ENCODE measurements at regions not wholly inside any gene's neighbourhood (a gene's known extent, or its start where the extent isn't known, plus 50 kb on each side); places are given as distances from the start of the nearest gene placed in this dataset.

DNA sequence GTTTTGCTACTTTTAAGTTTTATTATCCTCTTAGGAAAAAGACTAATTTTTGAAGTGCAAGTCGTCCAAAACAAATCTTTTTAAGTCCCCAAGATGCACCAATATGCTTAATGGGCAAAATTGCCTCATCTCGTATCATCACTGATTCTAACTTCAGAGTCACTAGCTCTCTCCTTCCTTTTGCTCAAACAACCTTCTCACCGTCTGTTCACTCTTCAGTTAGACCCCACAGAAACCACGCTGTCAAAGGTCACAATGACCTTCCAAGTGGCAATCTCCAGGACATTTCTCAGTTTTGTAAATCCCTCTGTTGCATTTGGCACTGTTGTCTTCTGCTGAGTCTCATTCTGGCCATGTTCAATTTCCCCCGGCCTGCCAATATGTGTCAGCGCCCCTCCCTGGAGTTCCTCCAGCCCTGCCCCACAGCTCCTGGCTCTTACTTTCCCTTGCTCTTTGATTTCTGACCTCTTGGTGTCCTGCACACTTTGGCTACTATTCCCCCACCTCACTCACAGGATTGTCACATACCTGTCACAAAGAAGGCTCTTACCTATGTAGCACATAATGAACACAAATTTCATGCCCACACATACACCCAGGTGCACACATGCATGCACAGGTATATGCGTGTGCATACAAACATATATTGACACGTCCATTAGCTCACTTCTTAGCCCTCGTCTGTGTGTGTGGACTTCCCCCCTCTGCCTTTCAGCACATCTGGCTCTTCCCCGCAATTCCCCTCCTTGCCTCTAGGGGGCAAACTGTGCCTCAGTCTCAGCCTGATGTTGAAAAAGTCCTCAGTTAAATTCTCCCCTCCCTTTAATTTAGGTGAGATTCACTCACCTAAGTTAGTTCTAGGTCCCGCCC lies 354.0 kb upstream of the DUSP10 start:
- TF ChIP-seq, protein P1, sequence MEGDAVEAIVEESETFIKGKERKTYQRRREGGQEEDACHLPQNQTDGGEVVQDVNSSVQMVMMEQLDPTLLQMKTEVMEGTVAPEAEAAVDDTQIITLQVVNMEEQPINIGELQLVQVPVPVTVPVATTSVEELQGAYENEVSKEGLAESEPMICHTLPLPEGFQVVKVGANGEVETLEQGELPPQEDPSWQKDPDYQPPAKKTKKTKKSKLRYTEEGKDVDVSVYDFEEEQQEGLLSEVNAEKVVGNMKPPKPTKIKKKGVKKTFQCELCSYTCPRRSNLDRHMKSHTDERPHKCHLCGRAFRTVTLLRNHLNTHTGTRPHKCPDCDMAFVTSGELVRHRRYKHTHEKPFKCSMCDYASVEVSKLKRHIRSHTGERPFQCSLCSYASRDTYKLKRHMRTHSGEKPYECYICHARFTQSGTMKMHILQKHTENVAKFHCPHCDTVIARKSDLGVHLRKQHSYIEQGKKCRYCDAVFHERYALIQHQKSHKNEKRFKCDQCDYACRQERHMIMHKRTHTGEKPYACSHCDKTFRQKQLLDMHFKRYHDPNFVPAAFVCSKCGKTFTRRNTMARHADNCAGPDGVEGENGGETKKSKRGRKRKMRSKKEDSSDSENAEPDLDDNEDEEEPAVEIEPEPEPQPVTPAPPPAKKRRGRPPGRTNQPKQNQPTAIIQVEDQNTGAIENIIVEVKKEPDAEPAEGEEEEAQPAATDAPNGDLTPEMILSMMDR (IDR thresholded peaks at IDR 0.05): peak; percentile 59 to 86 (median 70)
- TF ChIP-seq EP300 (IDR thresholded peaks at IDR 0.05; ENCODE audit: low read depth): no peak
